OCI-LY7 (cell line): ENCODE measurements at regions not wholly inside any gene's neighbourhood (a gene's known extent, or its start where the extent isn't known, plus 50 kb on each side); places are given as distances from the start of the nearest gene placed in this dataset.

Experiments used
- BruUV-seq: library from RNA; stranded (reverse); fragments of 400-500 nt; replicated peaks from 2 replicates; lab custom pipeline; 2021; lab: Mats Ljungman, UMichigan
- CTCF ChIA-PET: fragments of 300-600 bp; sonication (Branson Sonifier 250); formaldehyde crosslinking; loops from one replicate; lab custom pipeline; 2022; ENCODE audit warnings: antibody characterized with exemption; ENCODE audit not compliant: unreplicated experiment; lab: Charles Lee
- POLR2A ChIA-PET: fragments of 300-600 bp; sonication (Branson Sonifier 250); formaldehyde crosslinking; loops from one replicate; lab custom pipeline; 2022; ENCODE audit warnings: antibody characterized with exemption; lab: Charles Lee
- DNase-seq: peaks from one replicate; pipeline ENCODE4 v3.0.0-alpha.2; 2015; ENCODE audit warnings: low spot score
- H2AFZ ChIP-seq: fragments of 200-600 bp; sonication (generic), shearing (Covaris generic); 2 replicates; pipeline ENCODE4 v1.6.1; 2014; ENCODE audit warnings: mild to moderate bottlenecking, antibody characterized with exemption, low read length, moderate library complexity
- H3K27ac ChIP-seq: fragments of 200-600 bp; sonication (generic); 2 replicates; pipeline ENCODE4 v1.5.1; 2014; ENCODE audit warnings: mixed run types, low read depth, mild to moderate bottlenecking, moderate library complexity, low read length, inconsistent platforms; ENCODE audit not compliant: poor library complexity, severe bottlenecking
- H3K36me3 ChIP-seq: fragments of 200-600 bp; sonication (generic); 2 replicates; pipeline ENCODE4 v1.6.1; 2014; ENCODE audit warnings: mild to moderate bottlenecking, antibody characterized with exemption, low read length, moderate library complexity, mixed read lengths; ENCODE audit not compliant: insufficient read depth
- H3K4me1 ChIP-seq: fragments of 200-600 bp; sonication (generic); 2 replicates; pipeline ENCODE4 v1.5.1; 2014; ENCODE audit warnings: mild to moderate bottlenecking, low read length; ENCODE audit not compliant: insufficient read depth, poor library complexity, severe bottlenecking
- H3K4me2 ChIP-seq: fragments of 200-600 bp; sonication (generic); 2 replicates; pipeline ENCODE4 v1.6.1; 2014; ENCODE audit warnings: mild to moderate bottlenecking, low read length
- H3K4me3 ChIP-seq: fragments of 200-600 bp; sonication (generic); 2 replicates; pipeline ENCODE4 v1.5.1; 2014; ENCODE audit warnings: mild to moderate bottlenecking, low read depth, low read length; ENCODE audit not compliant: poor library complexity, severe bottlenecking
- H3K79me2 ChIP-seq: fragments of 200-600 bp; sonication (generic); 2 replicates; pipeline ENCODE4 v1.6.1; 2016; ENCODE audit warnings: low read depth, mild to moderate bottlenecking, low read length, moderate library complexity, mixed read lengths; ENCODE audit not compliant: insufficient read depth
- H3K9me2 ChIP-seq: fragments of 200-600 bp; sonication (generic); 2 replicates; pipeline ENCODE4 v1.6.1; 2016; ENCODE audit warnings: mild to moderate bottlenecking, low read length, mixed read lengths; ENCODE audit not compliant: insufficient read depth
- H3K9me3 ChIP-seq: fragments of 200-600 bp; sonication (generic); 2 replicates; pipeline ENCODE4 v1.6.1; 2014; ENCODE audit warnings: mild to moderate bottlenecking, mixed run types, low read length, mixed read lengths
- H4K20me1 ChIP-seq: fragments of 200-600 bp; sonication (generic); 2 replicates; pipeline ENCODE4 v1.6.1; 2014; ENCODE audit warnings: mild to moderate bottlenecking, antibody characterized with exemption, low read length, moderate library complexity, mixed read lengths; ENCODE audit not compliant: insufficient read depth
- EZH2phosphoT487 ChIP-seq: fragments of 200-600 bp; sonication (generic); IDR thresholded peaks from 2 replicates; pipeline ENCODE4 v1.6.1; 2018; ENCODE audit warnings: low read depth, borderline replicate concordance, mild to moderate bottlenecking, mixed run types, antibody characterized with exemption, low read length, moderate library complexity, mixed read lengths
- intact Hi-C: fragments of 100-400 bp; cut with micrococcal nuclease; formaldehyde crosslinking; loops from one replicate; pipeline ENCODE4 v1.10.0; 2022; ENCODE audit not compliant: unreplicated experiment
- TF ChIP-seq, protein P1 (sequence below): fragments of 200-600 bp; sonication (generic); conservative IDR thresholded peaks from 2 replicates; pipeline ENCODE4 v1.5.1; 2014; ENCODE audit warnings: mild to moderate bottlenecking, antibody characterized with exemption, low read length, moderate library complexity, mixed read lengths

- Histone ChIP-seq H3K27ac (no peak overlapping the region), H3K9me2 (no peaks in the 10 kb centered on the region), H3K4me1 (no peaks in the 10 kb centered on the region), H4K20me1 (no peaks in the 10 kb centered on the region), H3K79me2 (no peaks in the 10 kb centered on the region), H3K4me3 (no peak overlapping the region), H2AFZ (no peak overlapping the region), H3K9me3 (no peaks in the 10 kb centered on the region), H3K4me2 (no peak overlapping the region), H3K36me3 (no peaks in the 10 kb centered on the region)
- DNase-seq, result no peak
- TF ChIP-seq EZH2phosphoT487, result no peak
- TF ChIP-seq, protein P1, sequence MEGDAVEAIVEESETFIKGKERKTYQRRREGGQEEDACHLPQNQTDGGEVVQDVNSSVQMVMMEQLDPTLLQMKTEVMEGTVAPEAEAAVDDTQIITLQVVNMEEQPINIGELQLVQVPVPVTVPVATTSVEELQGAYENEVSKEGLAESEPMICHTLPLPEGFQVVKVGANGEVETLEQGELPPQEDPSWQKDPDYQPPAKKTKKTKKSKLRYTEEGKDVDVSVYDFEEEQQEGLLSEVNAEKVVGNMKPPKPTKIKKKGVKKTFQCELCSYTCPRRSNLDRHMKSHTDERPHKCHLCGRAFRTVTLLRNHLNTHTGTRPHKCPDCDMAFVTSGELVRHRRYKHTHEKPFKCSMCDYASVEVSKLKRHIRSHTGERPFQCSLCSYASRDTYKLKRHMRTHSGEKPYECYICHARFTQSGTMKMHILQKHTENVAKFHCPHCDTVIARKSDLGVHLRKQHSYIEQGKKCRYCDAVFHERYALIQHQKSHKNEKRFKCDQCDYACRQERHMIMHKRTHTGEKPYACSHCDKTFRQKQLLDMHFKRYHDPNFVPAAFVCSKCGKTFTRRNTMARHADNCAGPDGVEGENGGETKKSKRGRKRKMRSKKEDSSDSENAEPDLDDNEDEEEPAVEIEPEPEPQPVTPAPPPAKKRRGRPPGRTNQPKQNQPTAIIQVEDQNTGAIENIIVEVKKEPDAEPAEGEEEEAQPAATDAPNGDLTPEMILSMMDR, result no peak
- intact Hi-C loops, result no loop called here
- POLR2A ChIA-PET, result no interaction called here
- CTCF ChIA-PET, result no interaction called here
- BruUV-seq, result no TSS peak
These were observed 226.8 kb downstream of the SHOX start for GRCh38 chrX:857376-857775.

DNA sequence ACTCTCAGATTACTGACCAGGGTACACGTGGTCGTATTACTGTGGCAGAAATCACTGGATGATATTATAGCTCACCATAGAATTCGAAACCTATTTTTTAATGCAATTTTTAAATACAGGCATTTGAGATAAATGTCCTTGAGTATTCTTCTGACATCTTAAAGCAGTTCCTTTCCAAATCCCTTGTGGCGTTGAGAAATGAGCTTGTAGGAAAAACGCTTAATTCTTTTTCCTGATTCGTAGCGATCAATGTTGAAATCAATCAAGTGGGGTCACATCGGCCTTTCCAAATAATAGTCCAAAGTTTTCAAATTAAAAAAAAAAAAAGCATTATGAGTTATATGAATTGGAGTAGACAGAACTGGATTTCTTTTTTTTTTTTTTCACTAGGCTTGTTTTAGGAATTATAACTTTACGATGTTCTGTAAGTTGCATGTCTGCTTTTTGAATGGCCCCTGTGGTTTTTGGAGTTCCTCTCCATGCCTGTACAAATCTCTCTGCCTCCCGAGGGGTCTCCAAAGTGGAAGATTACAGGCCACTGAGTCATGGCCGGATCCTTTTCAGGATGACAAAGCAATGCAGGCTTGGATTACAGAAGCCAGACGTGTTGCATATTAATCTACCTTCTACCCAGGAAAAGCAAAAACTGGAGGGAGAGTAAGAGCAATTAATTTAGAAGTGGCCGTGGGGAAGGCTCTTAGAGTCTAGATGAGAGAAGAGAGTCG, 226.1 kb downstream of the SHOX start:
- Histone ChIP-seq H3K27ac (no peak overlapping the region), H3K79me2 (no peaks in the 10 kb centered on the region), H4K20me1 (no peaks in the 10 kb centered on the region), H3K4me2 (no peak overlapping the region), H3K4me1 (no peaks in the 10 kb centered on the region), H3K9me3 (no peaks in the 10 kb centered on the region), H3K9me2 (no peaks in the 10 kb centered on the region), H3K36me3 (no peaks in the 10 kb centered on the region), H2AFZ (no peak overlapping the region), H3K4me3 (no peak overlapping the region)
- BruUV-seq, result no TSS peak
- intact Hi-C loops, result no loop called here
- DNase-seq, result no peak
- TF ChIP-seq EZH2phosphoT487, result no peak
- TF ChIP-seq, protein P1, result no peak
- ChIA-PET POLR2A (no interaction called here), CTCF (no interaction called here)

- Histone ChIP-seq H3K4me1 (no peaks in the 10 kb centered on the region), H3K4me3 (no peak overlapping the region), H3K27ac (no peak overlapping the region), H4K20me1 (no peaks in the 10 kb centered on the region), H3K36me3 (no peaks in the 10 kb centered on the region), H2AFZ (no peak overlapping the region), H3K9me3 (no peaks in the 10 kb centered on the region), H3K4me2 (no peak overlapping the region), H3K9me2 (no peaks in the 10 kb centered on the region), H3K79me2 (no peaks in the 10 kb centered on the region)
- no peak for DNase-seq
- ChIA-PET CTCF (no interaction called here), POLR2A (no interaction called here)
- intact Hi-C loops, result no loop called here
- TF ChIP-seq, protein P1, result no peak
- no peak for TF ChIP-seq EZH2phosphoT487
- BruUV-seq, result no TSS peak
These were observed 222.7 kb downstream of the SHOX start for GRCh38 chrX:853304-853703.
